ENCODE measurements at regions not wholly inside any gene's neighbourhood (a gene's known extent, or its start where the extent isn't known, plus 50 kb on each side); places are given as distances from the start of the nearest gene placed in this dataset.

DNA sequence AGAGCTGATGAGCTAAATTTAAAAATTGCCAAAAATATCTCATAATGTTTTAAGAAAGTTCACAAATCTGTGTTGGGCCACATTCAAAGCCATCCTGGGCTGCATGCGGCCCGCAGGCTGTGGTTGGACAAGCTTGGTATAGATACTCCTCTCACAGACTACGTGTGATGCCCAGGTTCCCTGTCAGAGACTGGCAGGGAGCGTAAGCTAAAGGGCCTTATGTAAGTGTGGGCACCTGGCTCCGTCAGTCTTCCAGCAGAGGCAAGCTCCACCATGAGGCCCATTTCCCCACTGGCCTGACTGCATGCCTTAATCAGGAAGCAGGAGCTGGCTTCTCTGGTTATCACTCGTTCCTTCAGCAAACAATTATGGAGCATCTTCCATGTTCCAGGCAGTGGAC lies 200.2 kb downstream of the FOXO1 start:
- CTCF ChIA-PET, result no interaction called here
- H3K9me3 Mint-ChIP-seq (ENCODE audit: low read depth, unreplicated experiment), result peaks cover 6% of the 10 kb centered on the region
- H3K4me1 Mint-ChIP-seq (ENCODE audit: low read depth, unreplicated experiment), result no peaks in the 10 kb centered on the region
- H3K4me3 Mint-ChIP-seq (ENCODE audit: low read depth, unreplicated experiment), result no peak overlapping the region
- no peak overlapping the region for H3K27ac Mint-ChIP-seq (ENCODE audit: unreplicated experiment)
- no peaks in the 10 kb centered on the region for H3K27me3 Mint-ChIP-seq (ENCODE audit: unreplicated experiment)
- DNase-seq, result no peak
- no peaks in the 10 kb centered on the region for H3K36me3 Mint-ChIP-seq (ENCODE audit: insufficient read depth, unreplicated experiment)
- TF ChIP-seq, protein P1, sequence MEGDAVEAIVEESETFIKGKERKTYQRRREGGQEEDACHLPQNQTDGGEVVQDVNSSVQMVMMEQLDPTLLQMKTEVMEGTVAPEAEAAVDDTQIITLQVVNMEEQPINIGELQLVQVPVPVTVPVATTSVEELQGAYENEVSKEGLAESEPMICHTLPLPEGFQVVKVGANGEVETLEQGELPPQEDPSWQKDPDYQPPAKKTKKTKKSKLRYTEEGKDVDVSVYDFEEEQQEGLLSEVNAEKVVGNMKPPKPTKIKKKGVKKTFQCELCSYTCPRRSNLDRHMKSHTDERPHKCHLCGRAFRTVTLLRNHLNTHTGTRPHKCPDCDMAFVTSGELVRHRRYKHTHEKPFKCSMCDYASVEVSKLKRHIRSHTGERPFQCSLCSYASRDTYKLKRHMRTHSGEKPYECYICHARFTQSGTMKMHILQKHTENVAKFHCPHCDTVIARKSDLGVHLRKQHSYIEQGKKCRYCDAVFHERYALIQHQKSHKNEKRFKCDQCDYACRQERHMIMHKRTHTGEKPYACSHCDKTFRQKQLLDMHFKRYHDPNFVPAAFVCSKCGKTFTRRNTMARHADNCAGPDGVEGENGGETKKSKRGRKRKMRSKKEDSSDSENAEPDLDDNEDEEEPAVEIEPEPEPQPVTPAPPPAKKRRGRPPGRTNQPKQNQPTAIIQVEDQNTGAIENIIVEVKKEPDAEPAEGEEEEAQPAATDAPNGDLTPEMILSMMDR (IDR thresholded peaks at IDR 0.05; ENCODE audit: unreplicated experiment), result no peak
- no TSS peak for BruUV-seq (replicated peaks)
- intact Hi-C loops (cut with micrococcal nuclease; ENCODE audit: unreplicated experiment), result no loop called here

DNA sequence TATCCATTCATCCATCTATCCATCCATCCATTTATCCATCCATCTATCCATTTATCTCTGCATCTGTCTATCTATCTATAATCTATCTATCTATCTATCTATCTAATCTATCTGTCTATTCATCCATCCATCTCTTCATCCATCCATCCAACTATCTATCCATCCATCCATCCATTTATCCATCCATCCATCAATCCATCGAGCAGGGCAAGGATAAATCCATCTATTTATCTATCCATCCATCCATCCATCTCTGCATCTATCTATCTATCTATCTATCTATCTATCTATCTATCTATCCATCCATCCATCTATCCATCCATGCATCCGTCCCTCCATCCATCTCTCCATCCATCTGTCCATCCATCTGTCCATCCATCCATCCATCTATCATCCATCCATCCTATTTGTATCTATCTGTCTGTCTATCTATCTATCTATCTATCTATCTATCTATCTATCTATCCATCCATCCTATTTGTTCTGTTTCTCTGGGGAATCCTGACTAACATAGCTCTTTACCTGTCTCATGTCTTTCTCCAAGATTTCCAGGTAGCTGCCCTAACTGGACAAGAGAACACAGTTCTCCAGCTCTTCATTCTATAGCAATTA lies 198.1 kb downstream of the FOXO1 start:
- DNase-seq, result no peak
- H3K27me3 Mint-ChIP-seq (ENCODE audit: unreplicated experiment), result no peaks in the 10 kb centered on the region
- BruUV-seq (replicated peaks), result no TSS peak
- no peaks in the 10 kb centered on the region for H3K4me1 Mint-ChIP-seq (ENCODE audit: low read depth, unreplicated experiment)
- CTCF ChIA-PET, result no interaction called here
- no peaks in the 10 kb centered on the region for H3K36me3 Mint-ChIP-seq (ENCODE audit: insufficient read depth, unreplicated experiment)
- intact Hi-C loops (cut with micrococcal nuclease; ENCODE audit: unreplicated experiment), result no loop called here
- no peak overlapping the region for H3K27ac Mint-ChIP-seq (ENCODE audit: unreplicated experiment)
- no peak overlapping the region for H3K4me3 Mint-ChIP-seq (ENCODE audit: low read depth, unreplicated experiment)
- peaks cover 8% of the 10 kb centered on the region for H3K9me3 Mint-ChIP-seq (ENCODE audit: low read depth, unreplicated experiment)
- TF ChIP-seq, protein P1 (IDR thresholded peaks at IDR 0.05; ENCODE audit: unreplicated experiment), result no peak

DNA sequence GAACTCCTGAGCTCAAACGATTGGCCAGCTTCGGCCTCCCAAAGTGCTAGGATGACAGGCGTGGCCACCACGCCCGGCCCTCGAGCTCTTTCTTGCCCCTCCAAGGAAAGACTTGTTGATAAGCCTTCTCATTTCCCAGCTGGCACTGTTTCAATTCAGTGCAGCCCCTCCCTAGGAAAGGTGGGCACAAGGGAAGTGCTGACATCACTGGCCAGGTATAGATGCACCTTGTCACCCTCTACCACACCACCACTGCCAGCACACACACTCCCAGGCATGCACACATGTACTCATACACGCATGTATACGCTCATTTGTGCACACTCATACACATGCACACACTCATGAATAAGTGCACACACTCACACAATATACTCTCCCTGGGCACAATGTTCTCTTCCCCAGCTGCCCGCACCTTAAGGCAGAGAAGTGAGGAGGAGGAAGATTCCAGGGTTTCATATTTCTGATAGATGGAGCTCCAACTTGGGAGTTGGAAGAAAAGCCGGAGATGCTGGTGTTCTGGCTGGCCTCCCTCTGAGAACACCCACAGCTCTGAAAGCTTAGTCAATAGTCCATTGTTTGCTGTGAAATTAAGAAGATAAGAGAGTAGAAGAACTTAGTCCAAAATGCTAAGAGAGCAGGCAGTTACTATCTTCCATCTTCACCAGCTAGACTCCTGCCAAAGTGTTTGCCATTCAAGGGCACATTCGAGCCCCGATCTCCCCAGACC lies 196.7 kb downstream of the FOXO1 start:
- Mint-ChIP-seq H3K36me3 (ENCODE audit: insufficient read depth, unreplicated experiment) (no peaks in the 10 kb centered on the region), H3K9me3 (ENCODE audit: low read depth, unreplicated experiment) (peaks cover 8% of the 10 kb centered on the region), H3K4me3 (ENCODE audit: low read depth, unreplicated experiment) (no peak overlapping the region), H3K4me1 (ENCODE audit: low read depth, unreplicated experiment) (no peaks in the 10 kb centered on the region), H3K27me3 (ENCODE audit: unreplicated experiment) (no peaks in the 10 kb centered on the region), H3K27ac (ENCODE audit: unreplicated experiment) (no peak overlapping the region)
- BruUV-seq (replicated peaks), result no TSS peak
- TF ChIP-seq, protein P1 (IDR thresholded peaks at IDR 0.05; ENCODE audit: unreplicated experiment), result no peak
- no peak for DNase-seq
- intact Hi-C loops (cut with micrococcal nuclease; ENCODE audit: unreplicated experiment), result no loop called here
- CTCF ChIA-PET, result no interaction called here

DNA sequence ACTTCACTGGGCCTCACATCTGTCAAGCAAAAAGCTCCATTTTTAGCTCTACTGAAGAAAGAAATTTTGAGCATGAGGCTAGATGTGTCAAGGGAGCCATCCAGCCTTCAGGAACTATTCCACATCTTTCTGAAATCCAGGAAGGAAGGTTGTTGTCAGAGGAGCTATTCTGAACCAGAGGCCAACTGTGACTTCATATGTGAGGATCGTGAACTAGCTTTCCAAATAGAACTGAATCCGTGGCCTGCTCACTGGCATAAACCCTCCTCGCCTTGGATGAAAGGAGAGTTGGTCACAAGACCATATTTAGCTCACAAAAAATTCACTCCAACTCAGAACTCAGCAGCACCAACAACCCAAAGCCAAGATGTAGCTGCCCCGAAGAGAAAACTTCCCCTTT lies 195.8 kb downstream of the FOXO1 start:
- Mint-ChIP-seq H3K27me3 (ENCODE audit: unreplicated experiment) (no peaks in the 10 kb centered on the region), H3K36me3 (ENCODE audit: insufficient read depth, unreplicated experiment) (no peaks in the 10 kb centered on the region), H3K27ac (ENCODE audit: unreplicated experiment) (no peak overlapping the region), H3K9me3 (ENCODE audit: low read depth, unreplicated experiment) (peaks cover 8% of the 10 kb centered on the region), H3K4me1 (ENCODE audit: low read depth, unreplicated experiment) (no peaks in the 10 kb centered on the region), H3K4me3 (ENCODE audit: low read depth, unreplicated experiment) (no peak overlapping the region)
- no peak for DNase-seq
- CTCF ChIA-PET, result no interaction called here
- intact Hi-C loops (cut with micrococcal nuclease; ENCODE audit: unreplicated experiment), result no loop called here
- TF ChIP-seq, protein P1 (IDR thresholded peaks at IDR 0.05; ENCODE audit: unreplicated experiment), result no peak
- BruUV-seq (replicated peaks), result no TSS peak

Data from Calu3 (cell line).